NCI-H1930 (cell line): ENCODE measurements at regions not wholly inside any gene's neighbourhood (a gene's known extent, or its start where the extent isn't known, plus 50 kb on each side); places are given as distances from the start of the nearest gene placed in this dataset.

Experiments used
- DNase-seq, 2 experiments: peaks; one replicate each; lab custom pipeline; 2025; lab: John Stamatoyannopoulos, UW

GRCh38 chr9:80223897-80224296 is 652.1 kb downstream of the TLE4 start:
- DNase-seq: no peak

- DNase-seq: no peak
Observed at GRCh38 chr9:80222466-80223169, 650.9 kb downstream of the TLE4 start.

GRCh38 chr9:80218328-80218727 is 646.6 kb downstream of the TLE4 start:
- DNase-seq: no peak

GRCh38 chr9:80213613-80214012 is 641.8 kb downstream of the TLE4 start:
- DNase-seq: no peak

GRCh38 chr9:80208696-80209095 is 636.9 kb downstream of the TLE4 start:
- DNase-seq: no peak

GRCh38 chr9:80204054-80204453 is 632.3 kb downstream of the TLE4 start:
- no peak for DNase-seq

GRCh38 chr9:80197661-80198060 is 625.9 kb downstream of the TLE4 start:
- DNase-seq: no peak

GRCh38 chr9:80191108-80191507 is 619.3 kb downstream of the TLE4 start:
- DNase-seq: no peak

GRCh38 chr9:80188579-80188978 is 616.8 kb downstream of the TLE4 start:
- no peak for DNase-seq

GRCh38 chr9:80185112-80185738 is 613.5 kb downstream of the TLE4 start:
- DNase-seq: no peak

- no peak for DNase-seq
Observed at GRCh38 chr9:80177949-80178480, 606.2 kb downstream of the TLE4 start.

- peak in 1 of 2 experiments; percentile 2 for DNase-seq
Observed at GRCh38 chr9:80175286-80176150, 603.8 kb downstream of the TLE4 start.

GRCh38 chr9:80163889-80164288 is 592.1 kb downstream of the TLE4 start:
- DNase-seq: no peak

GRCh38 chr9:80158554-80159170 is 586.9 kb downstream of the TLE4 start:
- no peak for DNase-seq

- no peak for DNase-seq
Observed at GRCh38 chr9:80158131-80158530, 586.4 kb downstream of the TLE4 start.

- DNase-seq: no peak
Observed at GRCh38 chr9:80157561-80157983, 585.8 kb downstream of the TLE4 start.

- peak in 1 of 2 experiments; percentile 23 for DNase-seq
Observed at GRCh38 chr9:80156756-80157472, 585.1 kb downstream of the TLE4 start.

- DNase-seq: no peak
Observed at GRCh38 chr9:80156262-80156661, 584.5 kb downstream of the TLE4 start.

- DNase-seq: no peak
Observed at GRCh38 chr9:80147866-80148265, 576.1 kb downstream of the TLE4 start.

GRCh38 chr9:80146466-80146865 is 574.7 kb downstream of the TLE4 start:
- DNase-seq: no peak

GRCh38 chr9:80144856-80145255 is 573.1 kb downstream of the TLE4 start:
- no peak for DNase-seq
